ENCODE measurements at regions not wholly inside any gene's neighbourhood (a gene's known extent, or its start where the extent isn't known, plus 50 kb on each side); places are given as distances from the start of the nearest gene placed in this dataset.
A peak's percentile ranks its signal among the peaks of the same experiment; 100 is the strongest.

GRCh38 chr13:64289702-64290101 is 2874.1 kb upstream of the PCDH20 start:
- no peak overlapping the region for H3K27ac ChIP-seq
- no peaks in the 10 kb centered on the region for H3K27me3 ChIP-seq
- H3K36me3 ChIP-seq, result no peaks in the 10 kb centered on the region
- H3K4me1 ChIP-seq, result peaks cover 0 to 7% (median 2%) of the 10 kb centered on the region in 10 experiments; a peak in 6 of 20 replicates
- no peak for TF ChIP-seq Cebpa-rat (IDR thresholded peaks at IDR 0.05)
- peak overlapping the region in 7 of 11 experiments; percentile 0 to 26 (median 14); a peak in 9 of 22 replicates for H3K4me2 ChIP-seq
- no peaks in the 10 kb centered on the region for H4K20me1 ChIP-seq
- no peaks in the 10 kb centered on the region for H3K9me3 ChIP-seq (replicated peaks in 1 of 11)
- no peak overlapping the region for H3K9ac ChIP-seq
- no peak overlapping the region for H3K4me3 ChIP-seq

- H3K27ac ChIP-seq, result no peak overlapping the region
- H3K27me3 ChIP-seq, result no peaks in the 10 kb centered on the region
- no peak overlapping the region for H3K4me3 ChIP-seq
- peaks cover 0 to 6% (median 0%) of the 10 kb centered on the region in 11 experiments; a peak in 4 of 22 replicates for H3K9me3 ChIP-seq (replicated peaks in 1 of 11)
- H3K4me1 ChIP-seq, result peaks cover 0 to 5% (median 0%) of the 10 kb centered on the region in 10 experiments; a peak in 6 of 20 replicates
- TF ChIP-seq Cebpa-rat (IDR thresholded peaks at IDR 0.05), result no peak
- H3K9ac ChIP-seq, result no peak overlapping the region
- no peak overlapping the region for H3K4me2 ChIP-seq
- no peaks in the 10 kb centered on the region for H3K36me3 ChIP-seq
- no peaks in the 10 kb centered on the region for H4K20me1 ChIP-seq
Observed at GRCh38 chr13:64283926-64284325, 2868.3 kb upstream of the PCDH20 start.

GRCh38 chr13:64278493-64278892 is 2862.8 kb upstream of the PCDH20 start:
- H3K4me3 ChIP-seq, result no peak overlapping the region
- H3K4me2 ChIP-seq, result no peak overlapping the region
- peaks cover 0 to 14% (median 4%) of the 10 kb centered on the region in 10 experiments; a peak in 10 of 20 replicates for H3K4me1 ChIP-seq
- peaks cover 0 to 19% (median 9%) of the 10 kb centered on the region in 11 experiments; a peak in 19 of 22 replicates for H3K9me3 ChIP-seq (replicated peaks in 1 of 11)
- H3K27ac ChIP-seq, result no peak overlapping the region
- H3K36me3 ChIP-seq, result no peaks in the 10 kb centered on the region; a peak in 1 of 22 replicates
- no peak for TF ChIP-seq Cebpa-rat (IDR thresholded peaks at IDR 0.05)
- no peak overlapping the region for H3K9ac ChIP-seq
- no peaks in the 10 kb centered on the region for H4K20me1 ChIP-seq
- H3K27me3 ChIP-seq, result no peaks in the 10 kb centered on the region

GRCh38 chr13:64277097-64277496 is 2861.4 kb upstream of the PCDH20 start:
- Histone ChIP-seq H3K36me3 (no peaks in the 10 kb centered on the region; a peak in 1 of 22 replicates), H3K4me3 (no peak overlapping the region), H3K9ac (no peak overlapping the region), H3K27me3 (no peaks in the 10 kb centered on the region), H3K27ac (no peak overlapping the region), H3K9me3 (replicated peaks in 1 of 11) (peaks cover 0 to 30% (median 12%) of the 10 kb centered on the region in 11 experiments; a peak in 19 of 22 replicates), H3K4me1 (peaks cover 0 to 14% (median 4%) of the 10 kb centered on the region in 10 experiments; a peak in 10 of 20 replicates), H3K4me2 (no peak overlapping the region), H4K20me1 (no peaks in the 10 kb centered on the region)
- TF ChIP-seq Cebpa-rat (IDR thresholded peaks at IDR 0.05), result no peak

- peaks cover 0 to 29% (median 16%) of the 10 kb centered on the region in 11 experiments; a peak in 19 of 22 replicates for H3K9me3 ChIP-seq (replicated peaks in 1 of 11)
- no peak overlapping the region for H3K27ac ChIP-seq
- peaks cover 0 to 14% (median 4%) of the 10 kb centered on the region in 10 experiments; a peak in 10 of 20 replicates for H3K4me1 ChIP-seq
- TF ChIP-seq Cebpa-rat (IDR thresholded peaks at IDR 0.05), result no peak
- peak overlapping the region in 5 of 11 experiments; percentile 14 to 46 (median 20); a peak in 5 of 22 replicates for H3K4me2 ChIP-seq
- H4K20me1 ChIP-seq, result no peaks in the 10 kb centered on the region
- no peak overlapping the region for H3K4me3 ChIP-seq
- H3K9ac ChIP-seq, result no peak overlapping the region
- H3K27me3 ChIP-seq, result no peaks in the 10 kb centered on the region
- no peaks in the 10 kb centered on the region; a peak in 1 of 22 replicates for H3K36me3 ChIP-seq
Observed at GRCh38 chr13:64276232-64276631, 2860.6 kb upstream of the PCDH20 start.

- Histone ChIP-seq H3K4me1 (peaks cover 0 to 9% (median 4%) of the 10 kb centered on the region in 10 experiments; a peak in 9 of 20 replicates), H3K27me3 (no peaks in the 10 kb centered on the region), H3K36me3 (no peaks in the 10 kb centered on the region; a peak in 1 of 22 replicates), H3K9ac (no peak overlapping the region), H4K20me1 (no peaks in the 10 kb centered on the region), H3K9me3 (replicated peaks in 1 of 11) (peaks cover 0 to 29% (median 16%) of the 10 kb centered on the region in 11 experiments; a peak in 19 of 22 replicates), H3K4me2 (peak overlapping the region in 2 of 11 experiments; percentile 24 to 34; a peak in 2 of 22 replicates), H3K27ac (peak overlapping the region in 2 of 11 experiments; percentile 26 to 30; a peak in 3 of 22 replicates), H3K4me3 (no peak overlapping the region)
- TF ChIP-seq Cebpa-rat (IDR thresholded peaks at IDR 0.05), result no peak; a peak in 1 of 22 replicates
Observed at GRCh38 chr13:64274481-64275217, 2859.0 kb upstream of the PCDH20 start.

- TF ChIP-seq Cebpa-rat (IDR thresholded peaks at IDR 0.05), result no peak
- no peaks in the 10 kb centered on the region for H3K27me3 ChIP-seq
- H4K20me1 ChIP-seq, result no peaks in the 10 kb centered on the region
- no peaks in the 10 kb centered on the region; a peak in 1 of 22 replicates for H3K36me3 ChIP-seq
- peaks cover 0 to 9% (median 4%) of the 10 kb centered on the region in 10 experiments; a peak in 9 of 20 replicates for H3K4me1 ChIP-seq
- H3K4me3 ChIP-seq, result no peak overlapping the region
- no peak overlapping the region for H3K4me2 ChIP-seq
- H3K27ac ChIP-seq, result no peak overlapping the region
- H3K9ac ChIP-seq, result no peak overlapping the region
- H3K9me3 ChIP-seq (replicated peaks in 1 of 11), result peaks cover 0 to 29% (median 16%) of the 10 kb centered on the region in 11 experiments; a peak in 19 of 22 replicates
Observed at GRCh38 chr13:64273780-64274179, 2858.1 kb upstream of the PCDH20 start.

- TF ChIP-seq Cebpa-rat (IDR thresholded peaks at IDR 0.05), result no peak
- Histone ChIP-seq H3K9me3 (replicated peaks in 1 of 11) (peaks cover 0 to 29% (median 16%) of the 10 kb centered on the region in 11 experiments; a peak in 19 of 22 replicates), H3K36me3 (no peaks in the 10 kb centered on the region; a peak in 1 of 22 replicates), H3K27me3 (no peaks in the 10 kb centered on the region), H3K4me3 (no peak overlapping the region), H3K9ac (no peak overlapping the region), H4K20me1 (no peaks in the 10 kb centered on the region), H3K4me1 (peaks cover 0 to 9% (median 4%) of the 10 kb centered on the region in 10 experiments; a peak in 9 of 20 replicates), H3K27ac (no peak overlapping the region), H3K4me2 (no peak overlapping the region)
Observed at GRCh38 chr13:64272681-64273080, 2857.0 kb upstream of the PCDH20 start.

- H3K27ac ChIP-seq, result no peak overlapping the region
- TF ChIP-seq Cebpa-rat (IDR thresholded peaks at IDR 0.05), result no peak
- peaks cover 15 to 22% (median 18%) of the 10 kb centered on the region in 11 experiments for H3K9me3 ChIP-seq (replicated peaks in 1 of 11)
- H4K20me1 ChIP-seq, result no peaks in the 10 kb centered on the region
- H3K4me3 ChIP-seq, result no peak overlapping the region
- H3K36me3 ChIP-seq, result no peaks in the 10 kb centered on the region
- H3K4me1 ChIP-seq, result no peaks in the 10 kb centered on the region
- no peak overlapping the region for H3K9ac ChIP-seq
- H3K27me3 ChIP-seq, result no peaks in the 10 kb centered on the region
- H3K4me2 ChIP-seq, result no peak overlapping the region
Observed at GRCh38 chr13:64266024-64266423, 2850.4 kb upstream of the PCDH20 start.
